Kidney epithelial cell (primary cell): ENCODE measurements at regions not wholly inside any gene's neighbourhood (a gene's known extent, or its start where the extent isn't known, plus 50 kb on each side); places are given as distances from the start of the nearest gene placed in this dataset.

Source experiments
- DNase-seq: peaks from one replicate; pipeline ENCODE4 v3.0.0-alpha.2; 2010; ENCODE audit warnings: low read depth
- H3K27me3 ChIP-seq: 2 replicates; pipeline ENCODE4 v1.6.0; 2011; ENCODE audit warnings: low read length; ENCODE audit not compliant: control insufficient read depth, insufficient read depth
- H3K36me3 ChIP-seq: 2 replicates; pipeline ENCODE4 v1.5.1; 2011; ENCODE audit warnings: low read length; ENCODE audit not compliant: control insufficient read depth, insufficient read depth
- H3K4me3 ChIP-seq: 2 replicates; pipeline ENCODE4 v1.5.1; 2011; ENCODE audit warnings: low read depth, mild to moderate bottlenecking, control low read depth, low read length
- CTCF ChIP-seq: IDR thresholded peaks from 2 replicates; pipeline ENCODE4 v1.5.1; 2011; ENCODE audit warnings: mild to moderate bottlenecking, moderate library complexity, low read length, control low read depth, inconsistent platforms; ENCODE audit not compliant: insufficient read depth, poor library complexity, severe bottlenecking

- Histone ChIP-seq H3K36me3 (no peaks in the 10 kb centered on the region), H3K27me3 (peaks cover 2% of the 10 kb centered on the region), H3K4me3 (no peak overlapping the region)
- peak; percentile 30 for TF ChIP-seq CTCF
- no peak for DNase-seq
Measured at GRCh38 chr10:21171197-21171935, 274.3 kb upstream of the NEBL start.

- Histone ChIP-seq H3K4me3 (no peak overlapping the region), H3K27me3 (peaks cover 2% of the 10 kb centered on the region), H3K36me3 (no peaks in the 10 kb centered on the region)
- DNase-seq = no peak
- no peak for TF ChIP-seq CTCF
Measured at GRCh38 chr10:21170216-21170615, 273.1 kb upstream of the NEBL start.

- no peaks in the 10 kb centered on the region for H3K36me3 ChIP-seq
- TF ChIP-seq CTCF = no peak
- DNase-seq = no peak
Measured at GRCh38 chr10:21169271-21169670, 272.2 kb upstream of the NEBL start.

GRCh38 chr10:21167288-21168010 lies 270.3 kb upstream of the NEBL start:
- DNase-seq = no peak
- no peak for TF ChIP-seq CTCF
- Histone ChIP-seq H3K36me3 (no peaks in the 10 kb centered on the region), H3K27me3 (no peaks in the 10 kb centered on the region), H3K4me3 (no peak overlapping the region)

More at GRCh38 chr10:21169271-21169670, 272.2 kb upstream of the NEBL start:
- H3K4me3 ChIP-seq = no peak overlapping the region
- H3K27me3 ChIP-seq = peaks cover 2% of the 10 kb centered on the region

- H3K27me3 ChIP-seq = no peaks in the 10 kb centered on the region
- no peak for TF ChIP-seq CTCF
- DNase-seq = no peak
- H3K36me3 ChIP-seq = no peaks in the 10 kb centered on the region
- peak overlapping the region; percentile 10 for H3K4me3 ChIP-seq
Measured at GRCh38 chr10:21166557-21167287, 269.6 kb upstream of the NEBL start.
